ENCODE measurements at regions not wholly inside any gene's neighbourhood (a gene's known extent, or its start where the extent isn't known, plus 50 kb on each side); places are given as distances from the start of the nearest gene placed in this dataset.

- Histone ChIP-seq H2AFZ (ENCODE audit: insufficient read depth, low read depth, low read length, poor library complexity, severe bottlenecking) (no peak overlapping the region), H3K9ac (ENCODE audit: insufficient read depth, low read length, poor library complexity, severe bottlenecking) (no peak overlapping the region), H3K27me3 (ENCODE audit: control insufficient read depth in 2 of 2, insufficient read depth in 2 of 2, low read length in 2 of 2) (peaks cover 0 to 2% of the 10 kb centered on the region in 2 donors), H3K36me3 (replicated peaks in 1 of 2; ENCODE audit: control insufficient read depth in 1 of 2, insufficient read depth in 2 of 2, low read length in 2 of 2) (no peaks in the 10 kb centered on the region), H4K20me1 (ENCODE audit: insufficient read depth, low read length) (no peaks in the 10 kb centered on the region), H3K4me2 (replicated peaks; ENCODE audit: extremely low read depth, low read length, poor library complexity, severe bottlenecking) (no peak overlapping the region), H3K4me1 (ENCODE audit: control insufficient read depth in 1 of 2, insufficient read depth in 2 of 2, low read length in 2 of 2) (no peaks in the 10 kb centered on the region), H3K4me3 (replicated peaks in 1 of 3; ENCODE audit: low read depth in 2 of 3, low read length in 3 of 3) (no peak overlapping the region), H3K79me2 (ENCODE audit: insufficient read depth, low read length) (no peaks in the 10 kb centered on the region), H3K9me3 (replicated peaks in 1 of 2; ENCODE audit: control insufficient read depth in 1 of 2, insufficient read depth in 1 of 2, low read length in 2 of 2) (peaks cover 0 to 3% of the 10 kb centered on the region in 2 donors), H3K27ac (ENCODE audit: low read depth in 1 of 2, low read length in 2 of 2) (no peak overlapping the region)
- no peak for TF ChIP-seq CTCF (IDR thresholded peaks at IDR 0.05)
- Mint-ChIP-seq H3K4me3 (no peak overlapping the region), H3K27me3 (ENCODE audit: low read depth in 3 of 3) (peaks cover 7 to 13% (median 8%) of the 10 kb centered on the region in 3 donors), H3K9me3 (peaks cover 0 to 6% (median 0%) of the 10 kb centered on the region in 7 donors), H3K27ac (no peak overlapping the region), H3K36me3 (no peaks in the 10 kb centered on the region), H3K4me1 (peaks cover 3% of the 10 kb centered on the region)
- no peak for DNase-seq
- WGBS (ENCODE audit: insufficient coverage): no CpG with 5 or more reads among the region's 1 CpG
- intact Hi-C loops (cut with micrococcal nuclease): no loop called here
Observed at GRCh38 chr10:27603104-27603503, 99.0 kb downstream of the RAB18 start.

DNA sequence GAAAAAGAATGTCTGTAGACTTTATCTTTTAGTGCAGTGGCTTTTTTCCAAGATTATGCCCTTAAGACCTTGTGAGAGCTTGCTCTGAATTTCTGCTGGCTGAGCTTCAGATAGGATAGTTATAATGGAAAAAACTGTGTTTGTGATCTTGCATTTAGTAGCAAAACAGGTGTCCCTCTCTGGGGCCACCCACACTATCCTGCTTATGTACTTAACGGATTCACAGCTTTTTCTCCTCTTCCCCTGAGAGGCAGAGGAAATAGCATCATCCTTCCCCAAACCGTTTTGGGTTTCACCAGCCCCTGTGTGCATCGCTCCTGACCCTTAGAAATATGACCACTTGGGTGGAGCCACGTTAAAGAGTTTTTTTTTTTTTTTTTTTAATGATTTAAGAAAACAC is 101.2 kb downstream of the RAB18 start:
- H3K27me3 Mint-ChIP-seq (ENCODE audit: low read depth in 3 of 3): peaks cover 7 to 11% (median 10%) of the 10 kb centered on the region in 3 donors
- H3K4me1 ChIP-seq (ENCODE audit: control insufficient read depth in 1 of 2, insufficient read depth in 2 of 2, low read length in 2 of 2): peaks cover 5 to 6% of the 10 kb centered on the region in 2 donors
- H2AFZ ChIP-seq (ENCODE audit: insufficient read depth, low read depth, low read length, poor library complexity, severe bottlenecking): no peak overlapping the region
- H3K9me3 Mint-ChIP-seq: no peaks in the 10 kb centered on the region
- intact Hi-C loops (cut with micrococcal nuclease): no loop called here
- no peak overlapping the region for H3K4me2 ChIP-seq (replicated peaks; ENCODE audit: extremely low read depth, low read length, poor library complexity, severe bottlenecking)
- peaks cover 10% of the 10 kb centered on the region for H3K4me1 Mint-ChIP-seq
- peaks cover 0 to 2% of the 10 kb centered on the region in 2 donors for H3K27me3 ChIP-seq (ENCODE audit: control insufficient read depth in 2 of 2, insufficient read depth in 2 of 2, low read length in 2 of 2)
- no peaks in the 10 kb centered on the region for H4K20me1 ChIP-seq (ENCODE audit: insufficient read depth, low read length)
- no peaks in the 10 kb centered on the region for H3K36me3 Mint-ChIP-seq
- no peaks in the 10 kb centered on the region for H3K36me3 ChIP-seq (replicated peaks in 1 of 2; ENCODE audit: control insufficient read depth in 1 of 2, insufficient read depth in 2 of 2, low read length in 2 of 2)
- H3K9ac ChIP-seq (ENCODE audit: insufficient read depth, low read length, poor library complexity, severe bottlenecking): no peak overlapping the region
- H3K27ac ChIP-seq (ENCODE audit: low read depth in 1 of 2, low read length in 2 of 2): no peak overlapping the region
- H3K79me2 ChIP-seq (ENCODE audit: insufficient read depth, low read length): no peaks in the 10 kb centered on the region
- DNase-seq: no peak
- H3K9me3 ChIP-seq (replicated peaks in 1 of 2; ENCODE audit: control insufficient read depth in 1 of 2, insufficient read depth in 1 of 2, low read length in 2 of 2): no peaks in the 10 kb centered on the region
- TF ChIP-seq CTCF (IDR thresholded peaks at IDR 0.05): no peak
- no peak overlapping the region for H3K4me3 Mint-ChIP-seq
- no peak overlapping the region for H3K4me3 ChIP-seq (replicated peaks in 1 of 3; ENCODE audit: low read depth in 2 of 3, low read length in 3 of 3)
- no peak overlapping the region for H3K27ac Mint-ChIP-seq
- 80% methylated on average over 1 of the region's 4 CpGs for WGBS (ENCODE audit: insufficient coverage)

Data from CD14-positive monocyte (primary cell).